ENCODE measurements at regions not wholly inside any gene's neighbourhood (a gene's known extent, or its start where the extent isn't known, plus 50 kb on each side); places are given as distances from the start of the nearest gene placed in this dataset.

GRCh38 chr5:88459971-88460370, 191.3 kb upstream of the TMEM161B start:
- TF ChIP-seq, protein P1, sequence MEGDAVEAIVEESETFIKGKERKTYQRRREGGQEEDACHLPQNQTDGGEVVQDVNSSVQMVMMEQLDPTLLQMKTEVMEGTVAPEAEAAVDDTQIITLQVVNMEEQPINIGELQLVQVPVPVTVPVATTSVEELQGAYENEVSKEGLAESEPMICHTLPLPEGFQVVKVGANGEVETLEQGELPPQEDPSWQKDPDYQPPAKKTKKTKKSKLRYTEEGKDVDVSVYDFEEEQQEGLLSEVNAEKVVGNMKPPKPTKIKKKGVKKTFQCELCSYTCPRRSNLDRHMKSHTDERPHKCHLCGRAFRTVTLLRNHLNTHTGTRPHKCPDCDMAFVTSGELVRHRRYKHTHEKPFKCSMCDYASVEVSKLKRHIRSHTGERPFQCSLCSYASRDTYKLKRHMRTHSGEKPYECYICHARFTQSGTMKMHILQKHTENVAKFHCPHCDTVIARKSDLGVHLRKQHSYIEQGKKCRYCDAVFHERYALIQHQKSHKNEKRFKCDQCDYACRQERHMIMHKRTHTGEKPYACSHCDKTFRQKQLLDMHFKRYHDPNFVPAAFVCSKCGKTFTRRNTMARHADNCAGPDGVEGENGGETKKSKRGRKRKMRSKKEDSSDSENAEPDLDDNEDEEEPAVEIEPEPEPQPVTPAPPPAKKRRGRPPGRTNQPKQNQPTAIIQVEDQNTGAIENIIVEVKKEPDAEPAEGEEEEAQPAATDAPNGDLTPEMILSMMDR (conservative IDR thresholded peaks at IDR 0.05; ENCODE audit: low read depth, low read length): no peak
- TF ChIP-seq MXI1 (IDR thresholded peaks at IDR 0.05; ENCODE audit: borderline replicate concordance, low read depth, low read length) (no peak), POLR2A (IDR thresholded peaks at IDR 0.05; ENCODE audit: low read depth, low read length) (no peak), BHLHE40 (IDR thresholded peaks at IDR 0.05; ENCODE audit: low read depth, low read length) (no peak), MAZ (IDR thresholded peaks at IDR 0.05; ENCODE audit: borderline replicate concordance, low read depth, low read length) (no peak)

Data from IMR-90 (cell line).